ENCODE measurements at regions not wholly inside any gene's neighbourhood (a gene's known extent, or its start where the extent isn't known, plus 50 kb on each side); places are given as distances from the start of the nearest gene placed in this dataset.

- peaks cover 0 to 2% (median 0%) of the 10 kb centered on the region in 4 experiments; a peak in 3 of 7 replicates for H3K4me1 ChIP-seq (replicated peaks in 1 of 4; ENCODE audit: control insufficient read depth in 3 of 4, insufficient read depth in 4 of 4, low read length in 3 of 4)
- H3K4me3 ChIP-seq (ENCODE audit: extremely low read depth in 1 of 4, insufficient read depth in 2 of 4, low read depth in 3 of 4, low read length in 4 of 4), result peak overlapping the region in 3 of 4 experiments; percentile 70 to 95 (median 76); a peak in 4 of 8 replicates
- 29% methylated on average over 17 of the region's 17 CpGs; no CpG with 5 or more reads in 1 of the 2 experiments for WGBS, 2 experiments (ENCODE audit: extremely low coverage in 1 of 2, insufficient coverage in 1 of 2, insufficient read length in 1 of 2, insufficient replicate concordance in 2 of 2, low coverage in 1 of 2, low lambda C conversion rate in 2 of 2, missing lambda C conversion rate in 1 of 2)
- H3K23me2 ChIP-seq (ENCODE audit: low read depth, low read length), result peaks cover 4% of the 10 kb centered on the region
- no peak overlapping the region for H3K56ac ChIP-seq (replicated peaks; ENCODE audit: insufficient read length, low read depth, low read length)
- no peak overlapping the region for H3K14ac ChIP-seq (ENCODE audit: insufficient read length)
- no peak overlapping the region for H3K27ac ChIP-seq (ENCODE audit: low read depth, low read length)
- ChIA-PET POLR2A (ENCODE audit: partially characterized antibody) (interaction anchor here (0.6 to 1.6 kb wide), 7 partner anchors 10 to 430 kb away, joined by 3 to 5 read pairs (median 3); partner anchors contain the start of gene ZNF282), CTCF (ENCODE audit: partially characterized antibody) (interaction anchor here (0.6 to 3.4 kb wide), 34 partner anchors 9 to 1604 kb away, joined by 3 to 15 read pairs (median 4); partner anchors contain the start of gene ZNF777)
- no peak overlapping the region for H2BK15ac ChIP-seq (ENCODE audit: low read length)
- no peak overlapping the region for H2BK12ac ChIP-seq (ENCODE audit: low read depth, low read length)
- no peak overlapping the region for H3K18ac ChIP-seq (ENCODE audit: extremely low read depth, low read length)
- H3K4me2 ChIP-seq (ENCODE audit: insufficient read depth in 1 of 2, low read depth in 2 of 2, low read length in 2 of 2), result peak overlapping the region in 1 of 2 experiments; percentile 66; a peak in 3 of 4 replicates
- no peaks in the 10 kb centered on the region for H3K27me3 ChIP-seq (replicated peaks in 1 of 4; ENCODE audit: control insufficient read depth in 3 of 4, extremely low read depth in 1 of 4, insufficient read depth in 3 of 4, low read length in 3 of 4)
- H3K36me3 ChIP-seq (ENCODE audit: control insufficient read depth in 2 of 4, insufficient read depth in 4 of 4, low read length in 3 of 4), result peaks cover 6 to 8% (median 6%) of the 10 kb centered on the region in 4 experiments; a peak in 6 of 8 replicates
- DNase-seq (ENCODE audit: low read depth in 1 of 2, low spot score in 2 of 2) (peak in 1 of 2 experiments; percentile 78), FAIRE-seq (no peak)
- H3K9me3 ChIP-seq (ENCODE audit: insufficient read depth in 2 of 2, low read depth in 1 of 2, low read length in 1 of 2), result no peaks in the 10 kb centered on the region
- no peak overlapping the region for H3K9ac ChIP-seq (replicated peaks in 1 of 4; ENCODE audit: extremely low read depth in 1 of 4, low read depth in 3 of 4, low read length in 3 of 4)
- peaks cover 7 to 14% of the 10 kb centered on the region in 2 experiments for H4K20me1 ChIP-seq (replicated peaks in 1 of 2; ENCODE audit: control insufficient read depth in 1 of 2, insufficient read depth in 2 of 2, low read length in 2 of 2)
- peaks cover 3 to 27% of the 10 kb centered on the region in 2 experiments for H3K79me2 ChIP-seq (ENCODE audit: control insufficient read depth in 1 of 2, insufficient read depth in 2 of 2, low read length in 2 of 2)
- H4K8ac ChIP-seq (ENCODE audit: extremely low read depth, insufficient read depth, low read length), result no peak overlapping the region
- no peak overlapping the region for H4K91ac ChIP-seq (replicated peaks; ENCODE audit: insufficient read length, low read length)
- no peak overlapping the region for H3K4ac ChIP-seq (replicated peaks; ENCODE audit: insufficient read length, low read depth, low read length)
- H2BK20ac ChIP-seq (ENCODE audit: low read length), result no peak overlapping the region
- no peak overlapping the region for H3K23ac ChIP-seq (ENCODE audit: insufficient read length)
- no peak overlapping the region for H2BK5ac ChIP-seq (ENCODE audit: low read depth, low read length)
- H2AFZ ChIP-seq (ENCODE audit: low read length), result 0 out of 2 replicates have a peak overlapping the region, but pooled peaks have one; percentile 25
- no peak overlapping the region for H2AK5ac ChIP-seq (ENCODE audit: low read depth, low read length)
- no peak overlapping the region for H2BK120ac ChIP-seq (replicated peaks; ENCODE audit: low read depth, low read length)
- H4K5ac ChIP-seq (ENCODE audit: insufficient read length, low read depth, low read length), result no peak overlapping the region
- peaks cover 13% of the 10 kb centered on the region; the same call in 1 of the 2 replicates for H3K79me1 ChIP-seq (ENCODE audit: low read depth, low read length)
- TF ChIP-seq CREB1 (IDR thresholded peaks at IDR 0.05), result no peak
- peak; percentile 58 to 74 (median 69) for TF ChIP-seq CTCF (IDR thresholded peaks at IDR 0.05; ENCODE audit: control extremely low read depth in 1 of 3, insufficient read depth in 1 of 3, low read depth in 1 of 3, low read length in 3 of 3)
- peak; percentile 24 to 44; a peak in 2 of 4 replicates for TF ChIP-seq RAD21 (IDR thresholded peaks at IDR 0.05 in 1 of 2, conservative IDR thresholded peaks at IDR 0.05 in 1 of 2; ENCODE audit: low read depth in 2 of 2, low read length in 2 of 2)
- TF ChIP-seq MAX (IDR thresholded peaks at IDR 0.05), result peak; percentile 54; the same call in 1 of the 2 replicates
- TF ChIP-seq POLR2AphosphoS5 (IDR thresholded peaks at IDR 0.05; ENCODE audit: low read depth, low read length), result no peak
- TF ChIP-seq USF2 (IDR thresholded peaks at IDR 0.05; ENCODE audit: low read length), result 0 out of 2 replicates have a peak, but pooled peaks have one; percentile 32
- TF ChIP-seq SIN3A (conservative IDR thresholded peaks at IDR 0.05 in 1 of 2, IDR thresholded peaks at IDR 0.05 in 1 of 2; ENCODE audit: low read depth in 1 of 2, low read length in 2 of 2), result 0 out of 4 replicates have a peak, but pooled peaks of 1 of the 2 experiments have one; percentile 30
Measured at GRCh38 chr7:149625340-149625946, 127.8 kb upstream of the ZNF746 start.

All from H1 (cell line).